Neutrophil (primary cell): ENCODE measurements at regions not wholly inside any gene's neighbourhood (a gene's known extent, or its start where the extent isn't known, plus 50 kb on each side); places are given as distances from the start of the nearest gene placed in this dataset.

ENCODE experiments used
- H3K27ac ChIP-seq: fragments of 200-600 bp; sonication (generic); 2 replicates; pipeline ENCODE4 v1.5.1; 2016; ENCODE audit warnings: mild to moderate bottlenecking, moderate library complexity
- H3K27me3 ChIP-seq: fragments of 200-600 bp; sonication (generic); 2 replicates; pipeline ENCODE4 v1.6.0; 2016; ENCODE audit warnings: mild to moderate bottlenecking
- H3K36me3 ChIP-seq: fragments of 200-600 bp; sonication (generic); 2 replicates; pipeline ENCODE4 v1.5.1; 2017
- H3K4me1 ChIP-seq, 2 experiments: fragments of 200-600 bp in 1 of 2; sonication (generic) in 1 of 2; 1 replicate in 1 of 2; 2 replicates in 1 of 2; pipeline versions ENCODE4 v1.5.1 to v1.6.1; 2013 to 2016; ENCODE audit warnings: low read depth in 1 of 2, low read length in 1 of 2, mild to moderate bottlenecking in 1 of 2, moderate library complexity in 1 of 2; ENCODE audit not compliant: control insufficient read depth in 1 of 2, insufficient read depth in 1 of 2
- H3K4me3 ChIP-seq, 2 experiments: fragments of 200-600 bp in 1 of 2; sonication (generic) in 1 of 2; 1 replicate in 1 of 2; 2 replicates in 1 of 2; pipeline ENCODE4 v1.5.1; 2013 to 2016; ENCODE audit warnings: low read depth in 1 of 2, low read length in 1 of 2, mild to moderate bottlenecking in 1 of 2, moderate library complexity in 1 of 2
- H3K9me3 ChIP-seq: fragments of 200-600 bp; sonication (generic); 2 replicates; pipeline ENCODE4 v1.5.1; 2016
- CTCF ChIP-seq: fragments of 200-600 bp; sonication (generic); IDR thresholded peaks from 2 replicates; pipeline ENCODE4 v1.5.1; 2016; ENCODE audit warnings: antibody characterized with exemption

DNA sequence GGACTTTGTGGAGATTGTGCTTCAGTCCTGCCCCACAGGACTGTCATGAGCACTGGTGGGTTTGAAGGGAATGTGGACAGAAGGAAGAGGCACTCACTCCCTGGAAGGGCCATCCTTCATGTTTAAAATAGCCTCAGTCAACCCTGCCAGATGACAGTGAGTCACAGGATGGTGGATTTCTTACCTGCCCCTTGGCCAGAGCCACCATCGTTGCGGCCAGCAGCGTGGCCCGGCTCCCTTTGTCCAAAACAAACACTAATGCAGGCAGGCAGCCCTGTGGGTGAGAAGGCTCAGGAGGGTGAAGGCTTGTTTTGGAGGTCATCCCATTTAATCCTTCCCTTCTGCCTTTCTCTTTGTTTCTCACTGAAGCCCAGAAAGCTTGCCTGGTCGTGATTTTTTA lies 422.7 kb downstream of the CD83 start:
- H3K4me3 ChIP-seq = no peak overlapping the region
- no peak overlapping the region for H3K27ac ChIP-seq
- no peaks in the 10 kb centered on the region for H3K27me3 ChIP-seq
- H3K4me1 ChIP-seq = no peaks in the 10 kb centered on the region
- no peak for TF ChIP-seq CTCF
- no peaks in the 10 kb centered on the region for H3K36me3 ChIP-seq
- H3K9me3 ChIP-seq = no peaks in the 10 kb centered on the region

GRCh38 chr6:14540810-14541540 lies 423.4 kb downstream of the CD83 start:
- H3K27ac ChIP-seq = no peak overlapping the region
- TF ChIP-seq CTCF = no peak
- no peaks in the 10 kb centered on the region for H3K27me3 ChIP-seq

DNA sequence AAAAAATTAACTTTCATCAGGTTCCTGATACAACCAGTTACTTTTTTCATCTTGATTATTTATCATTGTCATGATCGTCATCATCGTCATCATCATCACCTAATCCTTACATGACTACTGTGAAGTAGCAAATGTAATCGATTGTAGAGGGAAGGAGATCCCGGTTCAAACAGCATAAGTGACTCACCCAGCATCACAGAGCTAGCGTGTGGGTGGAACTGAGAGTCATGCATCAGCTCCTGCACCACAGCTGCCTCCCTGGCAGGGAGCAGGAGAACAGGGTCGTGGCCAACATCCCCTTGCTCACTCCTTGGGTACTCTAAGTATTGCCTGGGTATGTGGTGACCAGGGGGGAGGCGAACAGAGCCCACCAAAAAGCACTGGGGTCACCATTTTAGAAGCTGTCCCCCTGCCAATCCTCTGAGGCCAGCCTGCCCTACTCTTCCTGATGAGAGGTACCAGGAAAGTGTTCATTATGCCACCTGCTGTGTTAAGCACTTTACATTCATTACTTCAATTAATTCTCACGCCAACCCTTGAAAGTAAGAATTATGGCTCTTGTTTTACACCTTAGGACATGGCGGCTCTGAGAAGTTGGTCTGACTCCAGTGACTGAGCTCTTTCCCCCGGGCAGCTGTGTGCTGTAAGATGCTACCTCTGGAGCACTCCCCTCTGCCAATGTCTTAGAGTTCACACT lies 425.2 kb downstream of the CD83 start:
- Histone ChIP-seq H3K4me3 (no peak overlapping the region), H3K9me3 (no peaks in the 10 kb centered on the region), H3K4me1 (no peaks in the 10 kb centered on the region), H3K27ac (no peak overlapping the region), H3K36me3 (no peaks in the 10 kb centered on the region), H3K27me3 (no peaks in the 10 kb centered on the region)
- TF ChIP-seq CTCF = no peak

More at GRCh38 chr6:14540810-14541540, 423.4 kb downstream of the CD83 start:
- Histone ChIP-seq H3K4me3 (no peak overlapping the region), H3K9me3 (no peaks in the 10 kb centered on the region), H3K4me1 (no peaks in the 10 kb centered on the region), H3K36me3 (no peaks in the 10 kb centered on the region)

GRCh38 chr6:14543971-14544585 lies 426.5 kb downstream of the CD83 start:
- H3K9me3 ChIP-seq = no peaks in the 10 kb centered on the region
- no peaks in the 10 kb centered on the region for H3K4me1 ChIP-seq
- no peaks in the 10 kb centered on the region for H3K27me3 ChIP-seq
- H3K27ac ChIP-seq = no peak overlapping the region
- TF ChIP-seq CTCF = no peak
- H3K4me3 ChIP-seq = no peak overlapping the region
- no peaks in the 10 kb centered on the region for H3K36me3 ChIP-seq

DNA sequence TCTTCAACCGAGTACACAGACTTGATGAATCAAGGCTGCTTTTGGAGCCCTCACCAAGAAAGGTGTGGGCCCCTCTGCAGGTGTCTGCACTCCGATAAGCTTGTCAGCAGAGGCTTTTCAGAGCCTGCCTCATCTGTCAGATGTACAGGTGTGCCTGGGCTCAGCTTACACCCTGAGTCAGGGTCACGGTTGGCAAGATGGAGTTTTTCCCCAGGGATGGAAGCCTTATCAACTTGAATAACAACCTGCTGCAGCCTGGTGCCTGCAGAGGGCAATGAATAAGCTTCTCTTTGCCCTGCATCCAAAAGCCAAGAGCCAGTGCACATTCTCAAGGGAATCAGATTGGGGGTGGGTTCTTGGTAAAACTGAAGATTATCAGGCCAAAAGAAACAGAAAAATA lies 427.1 kb downstream of the CD83 start:
- no peaks in the 10 kb centered on the region for H3K4me1 ChIP-seq
- H3K27ac ChIP-seq = no peak overlapping the region
- H3K36me3 ChIP-seq = no peaks in the 10 kb centered on the region
- no peaks in the 10 kb centered on the region for H3K9me3 ChIP-seq
- H3K4me3 ChIP-seq = no peak overlapping the region
- H3K27me3 ChIP-seq = no peaks in the 10 kb centered on the region
- TF ChIP-seq CTCF = no peak
